ENCODE measurements at regions not wholly inside any gene's neighbourhood (a gene's known extent, or its start where the extent isn't known, plus 50 kb on each side); places are given as distances from the start of the nearest gene placed in this dataset.

DNA sequence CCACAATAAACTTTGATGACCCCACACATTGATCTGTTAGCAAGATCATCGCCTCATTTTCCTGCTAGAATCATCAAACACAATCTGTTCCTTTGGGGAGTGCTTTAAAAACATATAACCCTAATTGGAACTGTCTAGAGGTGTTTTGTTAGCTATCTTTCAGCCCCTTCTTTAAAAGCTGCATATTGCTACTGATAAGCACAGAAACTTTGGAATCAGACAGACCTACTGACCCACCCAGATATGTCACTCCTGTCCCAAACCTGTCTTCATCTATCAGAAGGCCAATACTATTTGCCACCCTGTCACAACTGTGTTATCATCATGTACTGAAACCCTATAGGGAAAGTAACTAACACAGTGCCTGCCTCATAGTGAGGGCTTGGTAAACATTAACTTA lies 172.4 kb upstream of the SASH1 start:
- no peak for DNase-seq

DNA sequence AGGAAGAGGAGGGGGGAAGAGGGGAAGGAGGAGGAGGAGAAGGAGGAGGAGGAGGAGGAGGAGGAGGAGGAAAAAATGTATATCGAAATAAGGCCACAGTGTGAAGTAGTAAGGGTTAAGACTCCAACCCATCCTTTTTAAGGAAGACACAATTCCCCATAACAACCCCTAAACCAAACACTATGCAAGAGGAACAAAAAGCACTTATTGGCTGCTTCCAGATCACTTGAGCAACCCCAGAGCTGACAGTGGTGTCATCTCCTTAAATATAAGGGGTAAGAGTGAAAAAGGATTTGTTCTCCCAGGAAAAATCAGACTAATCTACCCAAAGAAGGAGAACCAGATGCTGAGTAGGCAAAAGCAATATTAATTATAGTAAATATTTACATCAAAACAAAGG lies 169.1 kb upstream of the SASH1 start:
- no peak for DNase-seq

DNA sequence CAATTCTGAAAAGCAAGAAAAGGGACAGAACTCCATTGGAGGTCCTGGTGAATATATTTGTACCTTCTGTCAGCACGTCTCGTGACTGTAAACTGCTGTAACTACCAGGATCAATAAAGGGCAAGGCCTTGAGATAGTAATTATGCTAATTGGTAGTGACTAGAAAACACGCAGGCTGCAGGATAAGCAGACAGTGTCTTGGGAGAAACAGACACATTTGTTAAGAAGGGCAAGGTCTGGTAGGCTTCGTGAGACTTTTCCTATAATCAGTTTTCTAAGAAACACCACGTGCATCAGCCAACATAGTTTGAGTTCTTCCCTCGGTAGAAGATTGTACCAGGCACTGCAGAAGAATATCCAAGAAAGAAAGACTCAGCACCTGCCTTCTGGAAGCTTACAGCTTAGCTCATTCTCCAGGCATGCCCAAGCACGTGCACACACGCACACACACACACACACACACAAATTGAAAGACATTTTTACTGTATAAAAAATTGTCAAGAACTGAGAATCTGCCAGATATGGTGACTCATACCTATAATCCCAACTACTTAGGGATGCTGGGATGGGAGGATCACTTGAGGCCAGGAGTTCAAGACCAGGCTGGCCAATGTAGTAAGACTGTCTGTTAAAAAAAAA lies 167.0 kb upstream of the SASH1 start:
- DNase-seq: no peak

DNA sequence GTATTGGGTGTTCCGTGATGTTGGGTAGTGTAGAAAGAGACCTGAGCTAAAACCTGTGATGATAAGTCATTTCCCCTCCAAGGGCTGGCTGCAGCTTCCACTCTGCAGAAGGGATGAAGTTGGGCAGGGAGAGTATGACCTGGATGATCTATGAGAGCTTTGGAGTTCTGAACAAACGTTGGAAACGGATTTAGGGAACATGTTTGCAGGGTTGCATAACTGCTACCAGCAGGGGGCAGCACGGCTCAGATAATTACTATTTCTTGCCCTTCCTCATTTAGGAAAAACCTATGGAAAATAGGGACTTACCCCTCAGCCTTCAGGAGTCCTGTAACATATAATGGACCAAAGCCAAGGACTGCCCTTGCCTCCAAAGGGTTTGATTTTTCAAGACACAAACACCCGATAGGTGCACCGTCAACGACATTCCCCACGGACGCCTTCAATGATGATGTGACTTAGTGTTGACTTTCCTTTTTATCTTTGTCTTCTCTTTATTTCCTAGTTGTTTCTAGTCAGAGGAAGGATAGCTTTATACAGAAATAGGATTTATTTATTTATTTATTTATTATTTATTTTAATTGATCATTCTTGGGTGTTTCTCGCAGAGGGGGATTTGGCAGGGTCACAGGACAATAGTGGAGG lies 164.9 kb upstream of the SASH1 start:
- peak; percentile 11 for DNase-seq

DNA sequence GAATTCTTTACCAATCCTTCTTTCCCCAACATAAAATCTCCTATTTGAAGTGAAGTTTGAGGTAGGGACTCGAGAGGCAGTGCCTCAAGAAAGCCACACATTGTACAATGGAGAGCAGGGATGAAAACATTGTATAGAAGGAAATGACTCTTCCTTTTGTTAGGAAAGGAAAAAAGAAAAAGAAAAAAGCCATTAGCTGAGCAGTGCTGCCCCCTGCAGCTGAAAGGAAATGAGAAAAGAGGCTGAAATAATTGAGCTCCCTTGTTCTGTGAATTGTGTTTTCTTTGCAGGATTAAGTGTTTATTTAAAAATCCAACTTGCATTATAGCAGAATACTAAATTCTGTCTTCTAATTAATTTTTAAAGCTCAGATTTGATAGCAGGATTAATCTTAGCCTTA lies 162.9 kb upstream of the SASH1 start:
- DNase-seq: no peak

DNA sequence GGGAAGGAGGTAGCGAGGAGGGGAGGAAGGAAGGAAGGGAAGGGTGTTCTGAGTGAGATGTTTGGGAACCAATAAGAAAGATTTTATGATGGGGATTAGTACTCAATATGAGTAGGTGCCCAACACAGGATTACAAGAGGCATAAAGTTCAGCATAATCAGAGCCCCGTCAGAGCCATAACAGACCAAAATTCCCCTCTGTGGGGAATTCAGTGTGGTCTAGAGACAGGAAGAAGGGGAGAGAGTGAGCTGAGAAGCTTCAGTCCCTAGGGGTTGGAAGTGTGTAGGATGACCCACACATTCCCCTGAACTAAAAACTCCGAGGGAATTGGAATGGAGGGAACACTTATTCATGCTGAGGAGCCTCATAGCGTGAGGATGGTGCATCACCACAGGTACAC lies 160.3 kb upstream of the SASH1 start:
- no peak for DNase-seq

DNA sequence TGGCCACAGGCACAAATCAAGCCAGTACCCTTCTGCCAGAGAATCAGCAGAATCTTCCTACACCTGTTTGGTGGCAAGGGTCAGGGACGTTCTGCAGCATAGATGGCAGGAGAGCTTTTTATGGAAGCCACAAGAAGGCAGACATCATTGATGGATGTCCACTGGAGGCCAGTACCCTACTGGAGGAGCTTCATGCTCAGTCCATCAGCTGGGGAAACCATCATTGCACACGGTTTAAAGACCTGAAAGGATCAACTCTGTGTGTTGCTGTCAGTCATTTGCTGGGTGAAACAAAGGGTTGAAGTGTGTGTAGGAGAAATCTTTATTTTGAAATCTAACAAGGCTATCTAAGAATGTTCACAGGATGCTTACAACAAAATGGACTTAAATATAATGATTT lies 158.9 kb upstream of the SASH1 start:
- no peak for DNase-seq

DNA sequence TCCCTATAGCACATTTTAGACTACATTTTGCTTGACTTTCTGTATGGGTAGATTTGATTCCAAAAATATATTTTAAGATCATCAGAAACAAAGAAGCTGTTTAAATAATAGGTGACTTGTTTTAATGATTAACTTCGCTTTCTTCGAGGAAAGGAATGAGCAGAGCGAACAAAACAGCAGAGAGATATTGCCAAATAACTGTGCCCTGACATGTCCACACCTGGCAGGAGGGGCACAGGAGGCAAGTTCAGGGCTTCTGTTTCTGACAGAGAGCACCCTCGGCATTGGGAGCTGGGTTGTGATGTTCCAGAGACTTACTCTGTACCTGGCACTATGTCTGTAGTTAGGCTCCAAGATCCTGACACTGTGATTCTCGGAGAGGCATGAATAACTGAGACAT lies 155.7 kb upstream of the SASH1 start:
- DNase-seq: no peak

DNA sequence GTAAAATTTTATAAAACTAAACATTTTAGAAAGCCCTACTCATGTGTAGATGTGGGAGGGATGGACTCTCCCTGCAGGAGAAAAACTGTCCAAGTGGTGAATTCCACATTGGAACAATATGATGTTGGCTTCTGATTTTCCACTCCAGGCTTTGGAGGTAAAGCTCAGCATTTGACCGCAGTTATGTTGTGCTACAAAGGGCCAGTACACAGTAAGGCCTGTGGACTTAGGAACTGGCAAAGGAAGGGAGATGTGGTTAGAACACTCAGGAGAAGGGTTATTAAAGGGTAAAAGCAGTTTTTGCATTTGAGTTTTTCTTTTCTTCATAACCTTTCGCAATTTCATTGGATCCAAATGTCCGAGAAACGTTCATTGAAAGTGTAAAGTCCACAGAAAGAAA lies 150.3 kb upstream of the SASH1 start:
- DNase-seq: no peak

DNA sequence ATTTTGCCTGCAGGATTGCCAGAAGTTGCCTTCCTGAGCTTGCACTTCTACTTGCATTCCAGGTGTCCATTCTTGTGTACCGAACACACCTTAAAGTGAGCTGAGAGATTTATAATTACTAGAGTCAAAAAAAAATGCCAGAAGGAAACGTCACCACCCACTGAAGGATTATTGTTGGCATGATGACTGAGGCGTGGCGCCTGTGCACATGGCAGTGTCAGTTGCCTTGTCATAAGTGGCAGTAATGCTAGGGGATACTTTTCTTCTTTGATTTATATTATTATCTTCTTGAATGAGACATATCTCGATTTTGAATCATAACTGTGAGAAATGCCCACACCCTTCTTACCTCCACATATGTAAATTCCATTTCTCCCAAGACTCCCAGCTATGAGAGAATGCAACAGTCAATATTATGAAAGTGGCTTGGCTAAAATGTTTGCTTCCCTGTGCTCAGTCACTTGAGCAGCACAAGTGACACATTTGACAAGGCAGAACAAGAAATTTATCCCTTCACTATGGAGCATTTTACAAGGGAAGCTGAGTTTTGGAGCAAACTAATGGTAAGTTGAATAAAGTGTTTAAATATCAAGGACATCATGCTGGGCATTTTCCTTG lies 149.5 kb upstream of the SASH1 start:
- DNase-seq: no peak

DNA sequence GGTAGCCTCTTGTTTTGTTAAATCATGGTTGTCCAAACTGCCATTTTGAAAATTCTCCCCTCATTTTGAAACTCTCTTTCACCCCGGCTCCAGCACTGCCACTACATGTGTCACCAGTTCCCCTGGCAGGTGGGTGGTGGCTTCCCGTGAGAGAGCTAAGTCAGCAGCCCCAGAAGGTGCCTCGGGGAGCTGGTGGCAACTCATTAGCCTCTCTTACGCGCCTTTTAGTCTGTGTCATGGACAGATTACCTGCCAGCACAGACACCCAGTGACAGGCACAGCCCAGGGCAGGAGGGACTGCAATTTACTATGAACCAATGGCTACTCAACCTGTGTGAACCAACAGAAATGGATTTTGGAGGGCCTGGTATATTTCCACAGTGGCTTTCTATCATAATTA lies 147.1 kb upstream of the SASH1 start:
- DNase-seq: no peak

DNA sequence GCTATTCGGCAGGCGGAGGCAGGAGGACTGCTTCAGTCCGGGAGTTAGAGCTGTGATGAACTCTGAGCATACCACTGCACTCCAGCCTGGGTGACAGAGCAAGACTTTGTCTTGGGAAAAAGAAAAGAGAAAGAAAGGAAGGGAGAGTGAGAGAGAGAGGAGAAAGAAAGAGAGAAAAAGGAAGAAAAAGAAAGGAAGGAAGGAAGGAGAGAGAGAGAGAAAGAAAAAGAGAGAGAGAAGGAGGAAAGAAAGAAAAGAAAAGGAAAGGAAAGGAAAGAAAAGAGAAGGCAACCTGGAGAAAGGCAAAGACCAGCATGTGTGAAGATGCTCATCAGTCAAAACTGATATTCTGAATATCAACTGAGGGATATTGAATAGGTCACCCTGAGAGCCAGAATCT lies 143.1 kb upstream of the SASH1 start:
- DNase-seq: no peak

DNA sequence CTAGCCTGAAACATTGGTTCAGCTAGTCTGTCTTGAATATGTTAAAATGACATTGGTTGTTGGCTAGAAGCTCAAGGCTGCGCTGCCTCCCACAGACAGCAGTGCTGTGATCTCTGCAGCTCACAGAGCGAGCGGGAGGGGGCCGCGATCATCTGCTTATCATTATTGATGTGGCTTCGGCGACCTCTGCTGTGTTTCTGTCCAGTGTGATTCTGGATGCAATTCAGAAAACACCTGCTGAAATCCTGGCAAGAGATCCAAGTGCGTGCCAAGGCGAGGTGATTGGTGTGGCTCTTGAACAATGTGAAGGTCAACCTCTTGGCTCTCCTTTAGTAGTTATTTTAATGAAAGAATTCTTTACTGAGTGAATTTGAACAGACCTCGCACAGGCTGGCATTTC lies 142.3 kb upstream of the SASH1 start:
- DNase-seq: no peak

DNA sequence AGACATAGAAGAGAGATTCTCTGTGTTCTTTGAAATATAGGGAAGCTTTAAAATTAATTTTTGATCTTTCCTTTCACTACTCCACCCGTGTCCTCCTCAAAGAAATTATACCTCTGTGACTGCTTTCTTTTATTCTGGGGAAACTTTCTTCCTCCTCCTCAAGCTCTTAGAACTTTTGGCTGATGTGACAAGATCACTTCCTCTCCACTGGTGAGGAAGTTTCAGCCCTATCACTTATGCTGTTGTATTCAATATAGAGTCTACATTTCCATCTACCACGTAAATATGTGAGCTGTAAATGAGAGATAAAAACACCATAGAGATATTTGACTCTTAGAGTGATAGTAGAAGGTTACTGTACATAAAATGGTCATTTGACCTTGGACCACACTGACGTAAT lies 141.9 kb upstream of the SASH1 start:
- no peak for DNase-seq

DNA sequence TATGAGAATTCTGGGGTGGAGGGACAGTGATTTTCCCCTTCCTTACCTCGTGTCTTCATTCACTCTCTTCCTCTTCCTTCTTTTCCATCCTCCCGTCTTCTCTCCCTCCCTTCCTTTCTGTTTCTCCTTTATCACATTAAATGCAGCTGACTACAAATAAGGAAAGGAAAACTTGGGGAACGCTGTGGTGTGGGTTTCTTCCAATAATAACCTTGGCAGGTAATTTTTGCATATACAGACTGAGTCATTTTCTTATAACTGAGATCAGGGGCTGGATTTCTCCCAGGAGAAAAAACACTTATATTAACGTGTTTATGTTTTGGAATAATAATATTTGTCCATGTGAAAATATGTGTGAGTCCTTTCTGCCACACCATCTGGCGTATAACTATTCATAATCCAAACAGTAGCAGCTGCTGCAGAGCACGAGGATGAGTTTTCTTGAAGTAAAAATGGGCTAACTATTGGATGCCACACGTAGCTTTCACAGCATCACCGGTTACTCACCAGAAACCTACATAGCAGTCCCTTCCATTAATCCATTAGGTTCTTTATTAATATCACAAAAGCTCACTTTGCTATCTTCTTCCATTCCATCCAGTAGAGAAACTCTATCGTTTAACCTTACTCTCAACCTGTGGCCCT lies 139.2 kb upstream of the SASH1 start:
- DNase-seq: no peak

DNA sequence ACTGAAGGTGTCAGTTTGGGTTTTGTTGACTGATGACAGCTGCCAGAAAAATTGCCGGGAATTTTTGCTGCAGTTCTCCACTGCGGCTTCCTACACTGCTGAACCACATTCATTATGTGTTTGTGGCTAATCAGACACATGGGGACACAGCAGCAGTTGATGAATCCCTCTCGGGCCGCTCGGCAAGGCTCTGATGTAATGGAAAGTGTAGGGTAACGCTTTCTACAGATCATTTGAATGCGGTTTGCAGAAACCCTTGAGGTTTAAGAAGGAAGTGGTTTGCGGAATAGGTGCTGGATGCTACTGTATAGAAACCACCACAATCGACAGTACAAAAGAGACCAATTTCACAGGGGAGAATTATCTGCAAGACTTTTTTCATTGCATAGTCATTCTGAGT lies 138.7 kb upstream of the SASH1 start:
- DNase-seq: peak; percentile 91

DNA sequence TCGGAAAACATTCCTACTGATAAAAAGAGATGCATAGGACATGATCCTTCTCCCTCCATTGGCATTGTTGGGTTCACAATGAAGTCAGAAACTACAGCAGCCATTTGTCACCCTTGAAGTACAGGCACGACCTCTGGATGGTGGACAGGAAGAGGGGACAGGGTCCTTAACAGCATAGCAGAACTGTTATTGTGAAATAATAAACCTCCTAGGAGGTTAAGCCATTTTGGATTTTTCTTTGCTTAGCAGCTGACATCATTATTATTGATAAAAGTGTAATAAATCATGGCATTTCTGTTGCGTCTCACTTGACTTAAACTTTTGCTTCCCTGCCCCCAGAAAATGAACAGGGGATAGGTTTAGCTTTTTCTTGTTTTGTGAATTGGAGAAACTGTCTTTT lies 134.3 kb upstream of the SASH1 start:
- DNase-seq: no peak

DNA sequence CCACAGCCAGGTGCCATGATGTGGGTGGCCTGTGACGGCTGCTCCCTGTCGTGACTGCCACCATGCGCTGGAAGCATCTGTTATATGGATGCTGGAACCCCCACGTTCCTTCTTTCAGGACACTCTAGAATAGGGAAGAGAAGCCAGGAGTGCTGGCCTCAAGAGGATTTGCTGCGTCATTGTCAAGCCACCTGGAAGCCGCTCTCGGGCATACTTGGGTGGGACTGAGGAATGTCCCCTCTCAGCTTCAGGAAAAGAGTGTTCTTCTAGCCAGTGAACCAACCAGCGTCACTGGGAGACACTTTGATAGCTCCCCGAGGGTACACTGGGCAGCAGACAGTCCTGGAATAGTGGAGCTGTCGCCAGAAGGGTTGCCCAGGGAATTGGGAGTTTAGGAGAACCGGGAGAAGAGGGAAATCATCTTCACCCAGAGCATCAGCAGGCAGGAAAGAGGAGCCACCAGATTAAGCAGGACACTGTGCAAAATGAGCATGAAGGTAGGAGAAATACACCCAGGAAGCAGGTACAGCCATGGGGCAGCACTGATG lies 130.8 kb upstream of the SASH1 start:
- DNase-seq: no peak

DNA sequence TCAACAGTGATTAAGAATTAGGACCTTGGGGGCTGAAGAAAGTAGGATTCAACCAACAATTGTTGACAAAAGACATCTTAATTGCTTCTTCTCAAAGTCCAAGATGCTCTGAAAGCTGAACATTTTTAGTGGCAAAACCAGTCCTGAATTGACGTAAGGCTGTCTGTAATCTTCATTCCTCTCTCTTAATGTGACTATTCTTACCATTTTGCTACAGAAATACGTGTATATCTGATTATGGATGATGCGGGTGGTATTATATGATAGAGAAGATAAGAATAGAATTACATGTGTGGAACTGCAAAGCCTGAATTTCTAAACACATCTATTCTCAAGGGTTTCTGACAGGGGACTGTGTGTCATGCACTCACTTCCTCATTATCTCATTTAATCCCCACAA lies 130.3 kb upstream of the SASH1 start:
- DNase-seq: no peak

DNA sequence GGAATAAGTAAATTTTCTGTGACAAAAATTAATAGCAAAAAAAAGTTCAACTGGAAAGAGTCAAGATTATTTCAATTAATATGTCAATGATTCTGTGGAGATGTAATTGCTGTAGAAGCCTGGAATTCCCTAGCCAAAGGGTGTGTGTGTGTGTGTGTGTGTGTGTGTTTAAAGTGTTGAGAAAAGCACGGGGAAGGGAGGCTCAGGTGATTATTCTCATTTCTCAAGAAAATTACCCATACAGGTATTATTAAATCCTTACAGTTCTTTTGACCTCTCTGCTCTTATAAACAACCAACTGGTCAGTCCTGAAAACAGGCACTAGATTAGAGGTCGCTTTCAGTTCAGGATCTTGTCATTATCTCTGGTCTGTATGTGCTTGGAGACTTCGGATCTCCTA lies 129.3 kb upstream of the SASH1 start:
- no peak for DNase-seq

DNA sequence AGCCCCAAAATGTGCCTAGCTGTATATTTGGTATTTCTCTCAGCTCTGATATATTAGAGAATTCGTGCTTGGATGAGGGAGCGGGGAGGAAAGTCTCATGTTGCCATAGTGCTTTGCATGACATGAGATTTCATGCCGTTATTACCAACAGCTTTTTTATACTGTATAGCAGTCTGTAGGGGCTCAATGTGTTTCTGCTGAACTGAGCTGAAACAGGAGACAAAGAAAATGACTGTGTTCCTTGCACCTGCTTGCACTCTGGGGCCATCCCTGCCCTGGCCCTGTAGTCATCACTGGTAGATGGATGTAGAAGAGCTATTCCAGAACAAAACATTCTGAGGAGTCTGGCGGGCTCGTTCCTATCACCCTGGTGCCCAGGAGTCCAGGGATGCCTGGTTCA lies 128.0 kb upstream of the SASH1 start:
- no peak for DNase-seq

DNA sequence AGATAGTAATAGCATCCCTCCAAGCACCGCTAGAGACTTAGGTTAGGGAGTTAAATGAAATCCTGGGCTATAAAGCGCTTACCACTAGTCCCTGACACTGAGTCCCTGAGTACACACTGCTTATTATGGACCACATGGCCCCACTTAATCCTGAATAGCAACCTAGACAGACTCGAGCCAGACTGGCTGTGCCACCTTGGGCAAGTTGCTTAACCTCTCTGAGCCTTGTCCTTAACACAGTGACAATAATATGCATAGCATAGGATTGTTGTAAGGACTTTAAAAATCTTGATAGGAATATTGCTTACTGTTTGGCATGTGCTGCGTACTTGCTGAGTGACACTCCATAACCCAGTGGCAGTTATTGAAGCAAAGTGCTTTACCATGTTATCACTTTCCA lies 125.6 kb upstream of the SASH1 start:
- DNase-seq: no peak

DNA sequence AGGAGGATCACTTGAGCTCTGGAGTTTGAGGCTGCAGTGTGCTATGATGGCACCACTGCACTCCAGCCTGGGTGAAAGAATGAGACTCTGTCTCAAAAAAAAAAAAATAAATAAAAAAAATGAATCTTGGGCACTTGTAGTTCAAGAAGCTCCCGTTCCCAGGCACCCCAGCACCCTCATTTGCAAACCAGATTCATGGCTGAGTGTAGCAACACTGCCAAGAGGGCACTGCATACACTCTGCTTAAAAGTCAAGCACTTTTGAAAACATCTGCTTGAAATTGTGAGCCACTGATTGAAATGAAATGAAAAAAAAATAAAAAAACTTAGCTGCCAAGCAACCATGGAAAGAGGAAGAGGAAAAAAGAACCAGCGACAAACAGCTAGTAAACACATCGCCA lies 124.7 kb upstream of the SASH1 start:
- no peak for DNase-seq

Data from activated CD4-positive, alpha-beta T cell treated with anti-CD3 and anti-CD28 coated beads, Interleukin-2, amount 50 U/mL, for 16 hours (primary cell).